ENCODE measurements at regions not wholly inside any gene's neighbourhood (a gene's known extent, or its start where the extent isn't known, plus 50 kb on each side); places are given as distances from the start of the nearest gene placed in this dataset.
"Not testable (repeated sequence)": the region's sequence is repeated elsewhere in the genome, so short reads cannot be mapped to it uniquely, and the experiment has no call there.

DNA sequence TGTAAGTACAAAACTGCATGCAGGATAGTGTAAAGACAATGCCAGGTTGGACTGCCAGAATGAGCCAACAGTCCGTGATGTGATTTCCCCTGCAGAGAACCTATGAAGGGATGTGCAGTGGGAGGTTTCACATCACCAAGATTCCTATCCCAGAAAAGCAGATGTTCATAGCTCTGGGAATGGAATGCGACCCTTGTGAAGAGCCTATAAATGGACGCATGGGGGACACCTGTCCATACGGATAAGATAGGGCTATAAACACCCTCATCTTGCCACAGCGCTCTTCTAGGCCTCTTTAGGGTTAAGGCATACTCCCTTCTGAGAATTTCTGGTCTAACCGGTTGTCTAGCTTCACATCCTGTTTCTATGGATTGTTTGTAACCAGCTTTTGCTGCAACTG is 1261.8 kb downstream of the RAPGEF2 start:
- 65 to 70% methylated on average over 5 to 6 of the region's 6 CpGs for WGBS, 2 donors
- H3K36me3 ChIP-seq (ENCODE audit: control insufficient read depth in 1 of 2, insufficient read depth in 2 of 2, low read length in 1 of 2); H3K9me3 ChIP-seq (ENCODE audit: control insufficient read depth, low read length); H3K4me1 ChIP-seq (ENCODE audit: control insufficient read depth in 1 of 2, insufficient read depth in 2 of 2, low read length in 2 of 2); DNase-seq; H3K27ac ChIP-seq (ENCODE audit: low read depth in 1 of 2, low read length in 2 of 2); H3K4me3 ChIP-seq (ENCODE audit: low read length in 2 of 2); ATAC-seq (ENCODE audit: low FRiP score); H3K27me3 ChIP-seq (ENCODE audit: control insufficient read depth in 1 of 2, insufficient read depth in 2 of 2, low read length in 1 of 2); intact Hi-C loops (cut with DNase I): not testable (repeated sequence)

DNA sequence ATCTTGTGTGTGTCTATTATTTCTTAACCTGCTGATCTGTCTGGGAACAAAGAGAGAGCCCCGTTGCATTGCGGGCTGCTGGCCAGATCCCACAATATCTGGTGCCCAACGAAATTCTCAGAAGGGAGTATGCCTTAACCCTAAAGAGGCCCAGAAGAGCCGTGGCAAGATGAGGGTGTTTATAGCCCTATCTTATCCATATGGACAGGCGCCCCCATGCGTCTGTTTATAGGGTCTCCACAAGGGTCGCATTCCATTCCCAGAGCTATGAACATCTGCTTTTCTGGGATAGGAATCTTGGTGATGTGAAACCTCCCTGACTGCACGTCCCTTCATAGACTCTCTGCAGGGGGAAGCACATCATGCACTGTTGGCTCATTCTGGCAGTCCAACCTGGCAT is 1262.5 kb downstream of the RAPGEF2 start:
- intact Hi-C loops (cut with DNase I); ATAC-seq (ENCODE audit: low FRiP score): not testable (repeated sequence)
- 43 to 46% methylated on average over 8 of the region's 8 CpGs for WGBS, 2 donors

DNA sequence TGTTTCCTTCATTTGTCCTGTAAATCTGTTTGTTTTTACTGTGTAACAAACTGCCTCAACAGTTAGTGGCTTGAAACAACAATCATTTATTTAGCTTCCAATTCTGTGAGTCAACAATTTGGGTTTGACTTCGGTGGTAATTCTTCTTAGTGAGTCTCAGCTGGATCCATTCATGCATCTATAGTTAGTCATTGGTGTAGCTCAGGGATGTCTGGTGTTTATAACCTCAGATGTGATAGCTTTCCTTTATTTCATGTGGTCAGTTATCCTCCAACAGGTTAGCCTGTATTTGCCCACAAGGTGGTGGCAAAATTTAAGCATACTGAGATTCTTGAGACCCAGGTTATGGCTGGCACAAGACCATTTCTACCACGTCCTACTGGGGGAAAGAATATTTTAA is 1267.2 kb downstream of the RAPGEF2 start:
- no peak for ATAC-seq (ENCODE audit: low FRiP score)
- Histone ChIP-seq H3K27me3 (ENCODE audit: control insufficient read depth in 1 of 2, insufficient read depth in 2 of 2, low read length in 1 of 2) (no peaks in the 10 kb centered on the region), H3K4me1 (ENCODE audit: control insufficient read depth in 1 of 2, insufficient read depth in 2 of 2, low read length in 2 of 2) (no peaks in the 10 kb centered on the region), H3K27ac (ENCODE audit: low read depth in 1 of 2, low read length in 2 of 2) (no peak overlapping the region), H3K4me3 (ENCODE audit: low read length in 2 of 2) (no peak overlapping the region), H3K36me3 (ENCODE audit: control insufficient read depth in 1 of 2, insufficient read depth in 2 of 2, low read length in 1 of 2) (no peaks in the 10 kb centered on the region), H3K9me3 (ENCODE audit: control insufficient read depth, low read length) (no peaks in the 10 kb centered on the region)
- intact Hi-C loops (cut with DNase I) = no loop called here
- WGBS, 2 donors = 49 to 54% methylated on average over 2 of the region's 2 CpGs
- DNase-seq = no peak

More for the DNA sequence above, 1262.5 kb downstream of the RAPGEF2 start:
- not testable (repeated sequence) for H3K36me3 ChIP-seq (ENCODE audit: control insufficient read depth in 1 of 2, insufficient read depth in 2 of 2, low read length in 1 of 2); H3K9me3 ChIP-seq (ENCODE audit: control insufficient read depth, low read length); H3K4me1 ChIP-seq (ENCODE audit: control insufficient read depth in 1 of 2, insufficient read depth in 2 of 2, low read length in 2 of 2); H3K4me3 ChIP-seq (ENCODE audit: low read length in 2 of 2); H3K27ac ChIP-seq (ENCODE audit: low read depth in 1 of 2, low read length in 2 of 2); H3K27me3 ChIP-seq (ENCODE audit: control insufficient read depth in 1 of 2, insufficient read depth in 2 of 2, low read length in 1 of 2); DNase-seq

DNA sequence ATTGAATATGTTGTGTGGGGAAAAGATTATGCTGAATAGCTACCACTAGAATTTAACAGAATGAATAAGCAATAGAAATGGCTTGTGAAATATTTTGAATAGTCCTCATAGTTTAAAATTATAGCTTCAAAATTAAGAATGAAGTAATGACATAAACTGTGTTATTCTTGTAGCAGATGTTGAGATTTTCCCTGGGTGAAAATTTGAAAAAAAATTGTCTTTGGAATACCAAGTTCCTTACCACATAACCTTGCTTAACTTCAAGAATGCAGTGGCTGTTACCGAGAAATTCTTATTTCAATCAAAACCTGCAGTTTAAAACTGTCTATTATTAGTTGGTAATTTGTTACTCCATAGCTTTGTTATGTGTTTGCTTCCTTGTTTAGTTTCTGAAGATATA is 1268.6 kb downstream of the RAPGEF2 start:
- DNase-seq = no peak
- Histone ChIP-seq H3K4me1 (ENCODE audit: control insufficient read depth in 1 of 2, insufficient read depth in 2 of 2, low read length in 2 of 2) (no peaks in the 10 kb centered on the region), H3K4me3 (ENCODE audit: low read length in 2 of 2) (no peak overlapping the region), H3K27ac (ENCODE audit: low read depth in 1 of 2, low read length in 2 of 2) (no peak overlapping the region), H3K27me3 (ENCODE audit: control insufficient read depth in 1 of 2, insufficient read depth in 2 of 2, low read length in 1 of 2) (no peaks in the 10 kb centered on the region), H3K36me3 (ENCODE audit: control insufficient read depth in 1 of 2, insufficient read depth in 2 of 2, low read length in 1 of 2) (no peaks in the 10 kb centered on the region), H3K9me3 (ENCODE audit: control insufficient read depth, low read length) (no peaks in the 10 kb centered on the region)
- WGBS, 2 donors = 5 to 11% methylated on average over 1 of the region's 1 CpG
- intact Hi-C loops (cut with DNase I) = no loop called here
- no peak for ATAC-seq (ENCODE audit: low FRiP score)

DNA sequence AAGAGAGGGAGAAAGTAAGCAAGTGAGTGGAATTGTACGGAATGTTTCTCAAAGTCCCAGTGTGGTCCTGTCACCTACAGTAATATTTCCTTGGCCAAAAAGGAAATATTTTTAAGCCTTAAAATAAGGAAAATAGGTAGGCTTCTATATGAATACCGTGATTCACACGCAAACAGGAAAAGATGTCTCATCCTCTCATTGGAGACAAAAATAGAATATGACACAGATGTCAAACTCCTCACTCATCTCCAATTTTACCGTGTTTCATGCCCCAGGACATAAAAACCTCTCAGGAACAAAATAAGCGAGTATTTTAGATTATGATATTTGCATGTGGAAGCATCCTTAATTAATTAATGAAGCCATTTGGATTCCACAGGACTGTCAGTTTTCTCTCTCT is 1269.5 kb downstream of the RAPGEF2 start:
- no peak for ATAC-seq (ENCODE audit: low FRiP score)
- H3K36me3 ChIP-seq (ENCODE audit: control insufficient read depth in 1 of 2, insufficient read depth in 2 of 2, low read length in 1 of 2) = no peaks in the 10 kb centered on the region
- no peaks in the 10 kb centered on the region for H3K4me1 ChIP-seq (ENCODE audit: control insufficient read depth in 1 of 2, insufficient read depth in 2 of 2, low read length in 2 of 2)
- no peaks in the 10 kb centered on the region for H3K9me3 ChIP-seq (ENCODE audit: control insufficient read depth, low read length)
- intact Hi-C loops (cut with DNase I) = no loop called here
- H3K27ac ChIP-seq (ENCODE audit: low read depth in 1 of 2, low read length in 2 of 2) = no peak overlapping the region
- 86 to 91% methylated on average over 5 of the region's 5 CpGs for WGBS, 2 donors
- no peak for DNase-seq
- no peak overlapping the region for H3K4me3 ChIP-seq (ENCODE audit: low read length in 2 of 2)
- H3K27me3 ChIP-seq (ENCODE audit: control insufficient read depth in 1 of 2, insufficient read depth in 2 of 2, low read length in 1 of 2) = no peaks in the 10 kb centered on the region

DNA sequence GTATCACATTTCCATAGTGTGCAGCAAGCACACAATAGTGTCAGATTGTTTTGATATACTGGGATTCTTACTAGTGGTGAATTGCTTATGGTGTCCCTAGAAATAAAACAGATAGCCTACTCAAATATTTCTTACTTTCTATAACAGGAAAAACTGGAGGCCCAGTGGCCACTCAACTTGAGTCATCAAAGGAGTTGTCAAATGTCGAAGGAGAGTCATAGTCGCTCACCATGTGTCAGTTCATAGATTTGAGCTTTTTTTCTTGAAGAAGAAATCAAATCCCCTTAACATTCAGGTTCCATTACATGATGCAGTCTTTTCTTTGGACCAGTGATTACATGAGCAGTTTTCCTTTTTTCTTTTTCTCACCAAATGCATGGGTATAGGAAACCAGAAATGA is 1271.0 kb downstream of the RAPGEF2 start:
- H3K27me3 ChIP-seq (ENCODE audit: control insufficient read depth in 1 of 2, insufficient read depth in 2 of 2, low read length in 1 of 2) = no peaks in the 10 kb centered on the region
- ATAC-seq (ENCODE audit: low FRiP score) = no peak
- DNase-seq = no peak
- no peaks in the 10 kb centered on the region for H3K36me3 ChIP-seq (ENCODE audit: control insufficient read depth in 1 of 2, insufficient read depth in 2 of 2, low read length in 1 of 2)
- H3K4me3 ChIP-seq (ENCODE audit: low read length in 2 of 2) = no peak overlapping the region
- intact Hi-C loops (cut with DNase I) = no loop called here
- 95 to 96% methylated on average over 2 of the region's 2 CpGs for WGBS, 2 donors
- no peaks in the 10 kb centered on the region for H3K9me3 ChIP-seq (ENCODE audit: control insufficient read depth, low read length)
- no peaks in the 10 kb centered on the region for H3K4me1 ChIP-seq (ENCODE audit: control insufficient read depth in 1 of 2, insufficient read depth in 2 of 2, low read length in 2 of 2)
- no peak overlapping the region for H3K27ac ChIP-seq (ENCODE audit: low read depth in 1 of 2, low read length in 2 of 2)

DNA sequence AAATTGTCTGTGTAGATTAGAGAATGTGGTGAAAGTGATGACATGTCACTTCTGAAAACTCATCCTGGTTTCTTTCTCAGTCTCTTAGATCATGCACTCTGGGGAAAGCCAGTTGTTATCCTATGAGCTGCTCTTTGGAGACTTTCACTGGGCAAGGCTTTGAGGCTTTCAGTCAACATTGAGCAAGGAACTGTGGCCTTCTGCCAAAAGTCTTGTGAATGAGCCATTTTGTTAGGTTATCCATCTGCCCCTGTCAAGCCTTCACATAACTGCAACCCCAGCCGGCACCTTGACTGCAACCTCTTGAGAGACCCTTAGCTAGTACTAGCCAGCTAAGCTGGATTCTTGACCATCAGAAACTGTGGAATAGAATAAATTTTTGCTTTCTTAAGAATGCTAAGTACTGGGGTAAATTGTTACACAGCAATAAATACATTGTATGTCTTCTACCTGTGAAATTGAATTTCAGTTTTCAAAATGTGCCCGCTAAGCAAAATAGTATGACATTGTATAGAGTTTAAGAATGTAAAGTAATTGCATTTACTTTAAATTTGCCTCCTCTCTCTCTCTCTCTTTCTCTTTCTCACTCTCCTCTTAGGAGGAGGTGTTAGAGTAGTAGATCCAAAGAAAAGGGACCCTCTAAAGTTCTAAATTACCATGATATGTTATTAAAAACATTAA is 1273.0 kb downstream of the RAPGEF2 start:
- Histone ChIP-seq H3K27ac (ENCODE audit: low read depth in 1 of 2, low read length in 2 of 2) (no peak overlapping the region), H3K4me1 (ENCODE audit: control insufficient read depth in 1 of 2, insufficient read depth in 2 of 2, low read length in 2 of 2) (no peaks in the 10 kb centered on the region), H3K27me3 (ENCODE audit: control insufficient read depth in 1 of 2, insufficient read depth in 2 of 2, low read length in 1 of 2) (no peaks in the 10 kb centered on the region), H3K9me3 (ENCODE audit: control insufficient read depth, low read length) (no peaks in the 10 kb centered on the region), H3K4me3 (ENCODE audit: low read length in 2 of 2) (no peak overlapping the region), H3K36me3 (ENCODE audit: control insufficient read depth in 1 of 2, insufficient read depth in 2 of 2, low read length in 1 of 2) (no peaks in the 10 kb centered on the region)
- no peak for ATAC-seq (ENCODE audit: low FRiP score)
- no peak for DNase-seq
- WGBS, 2 donors = 66 to 69% methylated on average over 2 of the region's 2 CpGs
- intact Hi-C loops (cut with DNase I) = no loop called here

DNA sequence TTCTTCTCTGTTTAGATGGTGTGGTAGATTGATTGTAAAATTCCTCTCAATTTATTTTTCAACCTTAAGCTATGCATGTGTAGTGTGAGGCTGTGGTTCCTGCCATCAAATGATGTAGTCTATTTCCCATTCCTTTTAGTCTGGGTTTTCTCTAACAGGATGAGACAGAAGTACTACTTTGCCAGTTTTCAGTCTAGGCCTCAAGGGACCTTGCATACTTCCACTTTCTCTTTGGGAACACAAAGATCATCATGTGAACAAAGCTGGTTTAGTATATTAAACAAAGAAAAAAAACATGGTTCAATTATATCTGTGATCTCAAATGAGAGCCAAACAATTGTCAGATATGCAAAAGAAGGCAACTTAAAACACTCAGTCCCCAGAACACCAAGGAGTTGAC is 1284.0 kb downstream of the RAPGEF2 start:
- DNase-seq (no peak), ATAC-seq (ENCODE audit: low FRiP score) (no peak)
- Histone ChIP-seq H3K4me1 (ENCODE audit: control insufficient read depth in 1 of 2, insufficient read depth in 2 of 2, low read length in 2 of 2) (no peaks in the 10 kb centered on the region), H3K9me3 (ENCODE audit: control insufficient read depth, low read length) (peaks cover 4% of the 10 kb centered on the region), H3K4me3 (ENCODE audit: low read length in 2 of 2) (no peak overlapping the region), H3K27ac (ENCODE audit: low read depth in 1 of 2, low read length in 2 of 2) (no peak overlapping the region), H3K27me3 (ENCODE audit: control insufficient read depth in 1 of 2, insufficient read depth in 2 of 2, low read length in 1 of 2) (no peaks in the 10 kb centered on the region), H3K36me3 (ENCODE audit: control insufficient read depth in 1 of 2, insufficient read depth in 2 of 2, low read length in 1 of 2) (no peaks in the 10 kb centered on the region)
- intact Hi-C loops (cut with DNase I) = no loop called here

DNA sequence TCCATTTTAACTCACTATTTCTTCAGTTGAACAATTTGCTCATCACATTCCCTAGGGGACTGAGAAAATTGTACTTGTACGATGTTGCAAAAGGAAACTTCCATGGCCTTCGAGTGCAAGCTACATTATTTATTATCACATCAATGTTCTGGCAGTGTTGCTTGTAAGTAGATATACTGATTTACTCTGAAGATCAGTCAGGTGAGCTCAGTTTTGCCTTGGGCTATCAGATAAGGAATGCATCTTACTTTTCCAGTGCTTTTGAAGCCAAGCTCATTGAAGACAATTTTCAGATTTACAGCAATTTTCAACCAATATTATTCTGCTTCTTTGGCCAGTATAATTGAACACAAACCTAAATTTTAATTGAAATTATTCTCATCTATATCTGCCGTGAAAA is 1296.9 kb downstream of the RAPGEF2 start:
- ATAC-seq (ENCODE audit: low FRiP score) (no peak), DNase-seq (no peak)
- H3K9me3 ChIP-seq (ENCODE audit: control insufficient read depth, low read length) = no peaks in the 10 kb centered on the region
- H3K27ac ChIP-seq (ENCODE audit: low read depth in 1 of 2, low read length in 2 of 2) = no peak overlapping the region
- 51 to 60% methylated on average over 3 of the region's 3 CpGs for WGBS, 2 donors
- intact Hi-C loops (cut with DNase I) = no loop called here
- H3K27me3 ChIP-seq (ENCODE audit: control insufficient read depth in 1 of 2, insufficient read depth in 2 of 2, low read length in 1 of 2) = peaks cover 0 to 1% of the 10 kb centered on the region in 2 donors
- no peak overlapping the region for H3K4me3 ChIP-seq (ENCODE audit: low read length in 2 of 2)
- no peaks in the 10 kb centered on the region for H3K4me1 ChIP-seq (ENCODE audit: control insufficient read depth in 1 of 2, insufficient read depth in 2 of 2, low read length in 2 of 2)
- H3K36me3 ChIP-seq (ENCODE audit: control insufficient read depth in 1 of 2, insufficient read depth in 2 of 2, low read length in 1 of 2) = no peaks in the 10 kb centered on the region
